GM12878 (cell line): ENCODE measurements at regions not wholly inside any gene's neighbourhood (a gene's known extent, or its start where the extent isn't known, plus 50 kb on each side); places are given as distances from the start of the nearest gene placed in this dataset.

Experiments used
- ATAC-seq: fragments of 200-7000 bp; cut with Tn5 transposase; 3 replicates; pipeline ENCODE4 v1.9.1; 2020; ENCODE audit warnings: mild to moderate bottlenecking, moderate library complexity
- BruUV-seq: library from RNA; stranded (reverse); fragments of 400-500 nt; replicated peaks from 2 replicates; lab custom pipeline; 2021; lab: Mats Ljungman, UMichigan
- CTCF ChIA-PET: fragments of 300-600 bp; sonication (Branson Sonifier 250); formaldehyde crosslinking; extraction: SDS; loops from one replicate; lab custom pipeline; 2021; ENCODE audit warnings: inconsistent platforms; lab: Yijun Ruan, JAX
- POLR2A ChIA-PET: fragments of 350-600 bp; formaldehyde crosslinking; extraction: SDS; loops from one replicate; lab custom pipeline; 2021; ENCODE audit warnings: inconsistent platforms; lab: Charles Lee
- RAD21 ChIA-PET: fragments of 300-600 bp; sonication (Branson Sonifier 250); formaldehyde crosslinking; loops from one replicate; lab custom pipeline; 2023; ENCODE audit warnings: antibody characterized with exemption; ENCODE audit not compliant: unreplicated experiment; lab: Charles Lee
- SMC1A ChIA-PET: fragments of 300-600 bp; sonication (Branson Sonifier 250); formaldehyde crosslinking; loops from one replicate; lab custom pipeline; 2023; ENCODE audit not compliant: unreplicated experiment, uncharacterized antibody; lab: Charles Lee
- DNase-seq: peaks from one replicate; pipeline ENCODE4 v3.0.0-alpha.2; 2011; ENCODE audit warnings: low read depth, low spot score
- FAIRE-seq: peaks from 3 replicates; lab custom pipeline; 2011; peaks lifted over from hg19 to GRCh38; lab: Jason Lieb, UNC
- H2AFZ ChIP-seq: 2 replicates; pipeline ENCODE4 v1.6.0; 2011; ENCODE audit warnings: low read depth, low read length, control low read depth; ENCODE audit not compliant: control insufficient read depth
- H3K27ac ChIP-seq: 2 replicates; pipeline ENCODE4 v1.5.1; 2011; ENCODE audit warnings: control low read depth; ENCODE audit not compliant: control insufficient read depth, insufficient read depth
- H3K27me3 ChIP-seq, 2 experiments: replicated peaks in 1 of 2; 2 replicates each; pipeline versions ENCODE4 v1.6.0 to v1.6.1; 2011; ENCODE audit warnings: low read length in 1 of 2; ENCODE audit not compliant: control insufficient read depth in 2 of 2, insufficient read depth in 2 of 2
- H3K36me3 ChIP-seq, 2 experiments: 2 replicates each; pipeline ENCODE4 v1.5.1; 2011; ENCODE audit warnings: low read length in 1 of 2; ENCODE audit not compliant: control insufficient read depth in 2 of 2, insufficient read depth in 2 of 2
- H3K4me1 ChIP-seq: 2 replicates; pipeline ENCODE4 v1.6.1; 2011; ENCODE audit warnings: mild to moderate bottlenecking, low read length, moderate library complexity, mixed read lengths; ENCODE audit not compliant: control insufficient read depth, insufficient read depth
- H3K4me2 ChIP-seq: 2 replicates; pipeline ENCODE4 v1.6.0; 2011; ENCODE audit warnings: control low read depth; ENCODE audit not compliant: control insufficient read depth, insufficient read depth
- H3K4me3 ChIP-seq: fragments of 200-600 bp; sonication (generic); 2 replicates; pipeline ENCODE4 v1.5.1; 2016
- H3K79me2 ChIP-seq: 2 replicates; pipeline ENCODE4 v1.6.0; 2011; ENCODE audit warnings: low read length; ENCODE audit not compliant: control insufficient read depth, insufficient read depth
- H3K9ac ChIP-seq: 2 replicates; pipeline ENCODE4 v1.8.0; 2011; ENCODE audit warnings: low read length, control low read depth, mixed read lengths; ENCODE audit not compliant: control insufficient read depth, insufficient read depth
- H3K9me3 ChIP-seq: replicated peaks from 3 replicates; pipeline ENCODE4 v1.5.1; 2011; ENCODE audit warnings: mild to moderate bottlenecking, low read length; ENCODE audit not compliant: control insufficient read depth, insufficient read depth
- H4K20me1 ChIP-seq: 2 replicates; pipeline ENCODE4 v1.6.0; 2011; ENCODE audit not compliant: control insufficient read depth, insufficient read depth
- BCL3 ChIP-seq: IDR thresholded peaks from 2 replicates; pipeline ENCODE4 v1.6.1; 2011; ENCODE audit warnings: borderline replicate concordance, low read depth, mild to moderate bottlenecking, moderate library complexity, low read length; ENCODE audit not compliant: insufficient read depth, poor library complexity, severe bottlenecking
- DPF2 ChIP-seq: fragments of 450-650 bp; IDR thresholded peaks from 2 replicates; pipeline ENCODE4 v1.6.1; 2017; ENCODE audit warnings: mild to moderate bottlenecking
- EP300 ChIP-seq, 2 experiments: fragments of 150-350 bp in 1 of 2; IDR thresholded peaks; 2 replicates each; pipeline ENCODE4 v1.6.1; 2011 to 2012; ENCODE audit warnings: low read depth in 2 of 2, low read length in 2 of 2, borderline replicate concordance in 1 of 2, improper control_type of control experiment in 1 of 2, inconsistent platforms in 1 of 2; ENCODE audit not compliant: control insufficient read depth in 1 of 2
- JUND ChIP-seq: IDR thresholded peaks from 2 replicates; pipeline ENCODE4 v1.6.1; 2012; ENCODE audit warnings: low read depth, mild to moderate bottlenecking, low read length, improper control_type of control experiment, moderate library complexity
- NFIC ChIP-seq: IDR thresholded peaks from 2 replicates; pipeline ENCODE4 v1.6.1; 2012; ENCODE audit warnings: low read depth, mild to moderate bottlenecking, inconsistent platforms, low read length, moderate library complexity
- WRNIP1 ChIP-seq: IDR thresholded peaks from 2 replicates; pipeline ENCODE4 v1.6.1; 2011; ENCODE audit warnings: low read depth, low read length, improper control_type of control experiment, borderline replicate concordance
- WGBS: methylation state at CpG from one replicate; pipeline ENCODE4 v1.1.6; 2016; ENCODE audit warnings: low lambda C conversion rate; ENCODE audit not compliant: insufficient replicate concordance, insufficient coverage; ENCODE audit errors: missing lambda C conversion rate; 5-methylcytosine and 5-hydroxymethylcytosine counted together
- in situ Hi-C: fragments of 300-500 bp; cut with MboI; formaldehyde crosslinking; loops from 9 replicates; pipeline ENCODE4 v1.14.3; 2018; ENCODE audit warnings: mixed read lengths
- intact Hi-C: fragments of 100-400 bp; cut with micrococcal nuclease; formaldehyde crosslinking; loops from one replicate; pipeline ENCODE4 v1.14.2; 2022; ENCODE audit not compliant: unreplicated experiment
- TF ChIP-seq, protein P1 (sequence below): IDR thresholded peaks from 2 replicates; pipeline ENCODE4 v1.6.1; 2011; ENCODE audit warnings: mild to moderate bottlenecking, low read depth, low read length, moderate library complexity; ENCODE audit not compliant: insufficient replicate concordance
- TF ChIP-seq, protein P2 (sequence below): fragments of 450-650 bp; formaldehyde crosslinking; IDR thresholded peaks from 2 replicates; pipeline ENCODE4 v1.5.0; 2022; ENCODE audit warnings: mild to moderate bottlenecking, missing genetic modification characterization

GRCh38 chr14:100471441-100472093 lies 115.7 kb downstream of the BEGAIN start (continued):
- TF ChIP-seq, protein P1, sequence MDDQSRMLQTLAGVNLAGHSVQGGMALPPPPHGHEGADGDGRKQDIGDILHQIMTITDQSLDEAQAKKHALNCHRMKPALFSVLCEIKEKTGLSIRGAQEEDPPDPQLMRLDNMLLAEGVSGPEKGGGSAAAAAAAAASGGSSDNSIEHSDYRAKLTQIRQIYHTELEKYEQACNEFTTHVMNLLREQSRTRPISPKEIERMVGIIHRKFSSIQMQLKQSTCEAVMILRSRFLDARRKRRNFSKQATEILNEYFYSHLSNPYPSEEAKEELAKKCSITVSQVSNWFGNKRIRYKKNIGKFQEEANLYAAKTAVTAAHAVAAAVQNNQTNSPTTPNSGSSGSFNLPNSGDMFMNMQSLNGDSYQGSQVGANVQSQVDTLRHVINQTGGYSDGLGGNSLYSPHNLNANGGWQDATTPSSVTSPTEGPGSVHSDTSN = no peak
- TF ChIP-seq, protein P2, sequence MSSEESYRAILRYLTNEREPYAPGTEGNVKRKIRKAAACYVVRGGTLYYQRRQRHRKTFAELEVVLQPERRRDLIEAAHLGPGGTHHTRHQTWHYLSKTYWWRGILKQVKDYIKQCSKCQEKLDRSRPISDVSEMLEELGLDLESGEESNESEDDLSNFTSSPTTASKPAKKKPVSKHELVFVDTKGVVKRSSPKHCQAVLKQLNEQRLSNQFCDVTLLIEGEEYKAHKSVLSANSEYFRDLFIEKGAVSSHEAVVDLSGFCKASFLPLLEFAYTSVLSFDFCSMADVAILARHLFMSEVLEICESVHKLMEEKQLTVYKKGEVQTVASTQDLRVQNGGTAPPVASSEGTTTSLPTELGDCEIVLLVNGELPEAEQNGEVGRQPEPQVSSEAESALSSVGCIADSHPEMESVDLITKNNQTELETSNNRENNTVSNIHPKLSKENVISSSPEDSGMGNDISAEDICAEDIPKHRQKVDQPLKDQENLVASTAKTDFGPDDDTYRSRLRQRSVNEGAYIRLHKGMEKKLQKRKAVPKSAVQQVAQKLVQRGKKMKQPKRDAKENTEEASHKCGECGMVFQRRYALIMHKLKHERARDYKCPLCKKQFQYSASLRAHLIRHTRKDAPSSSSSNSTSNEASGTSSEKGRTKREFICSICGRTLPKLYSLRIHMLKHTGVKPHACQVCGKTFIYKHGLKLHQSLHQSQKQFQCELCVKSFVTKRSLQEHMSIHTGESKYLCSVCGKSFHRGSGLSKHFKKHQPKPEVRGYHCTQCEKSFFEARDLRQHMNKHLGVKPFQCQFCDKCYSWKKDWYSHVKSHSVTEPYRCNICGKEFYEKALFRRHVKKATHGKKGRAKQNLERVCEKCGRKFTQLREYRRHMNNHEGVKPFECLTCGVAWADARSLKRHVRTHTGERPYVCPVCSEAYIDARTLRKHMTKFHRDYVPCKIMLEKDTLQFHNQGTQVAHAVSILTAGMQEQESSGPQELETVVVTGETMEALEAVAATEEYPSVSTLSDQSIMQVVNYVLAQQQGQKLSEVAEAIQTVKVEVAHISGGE (CRISPR knock-in tag) = no peak

DNA sequence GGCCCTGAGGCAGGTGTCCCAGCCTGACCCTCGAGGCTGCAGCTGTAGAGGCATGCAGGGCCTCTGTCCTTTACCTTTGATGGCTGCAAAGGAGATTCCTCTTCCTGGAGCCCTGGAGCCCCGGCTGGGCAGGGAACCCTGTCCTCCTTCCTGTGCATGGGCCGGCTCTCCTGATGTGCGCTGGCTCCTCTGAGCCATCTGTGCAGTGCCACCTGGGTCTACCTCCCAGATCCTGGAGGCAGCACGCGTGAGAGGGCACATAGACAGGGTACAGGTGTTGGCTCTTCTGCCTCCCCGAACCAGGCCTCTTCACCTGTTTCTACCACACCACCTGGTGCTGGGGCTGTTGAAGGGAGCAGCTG lies 115.1 kb downstream of the BEGAIN start:
- H3K9me3 ChIP-seq = no peaks in the 10 kb centered on the region
- SMC1A ChIA-PET = no interaction called here
- H3K36me3 ChIP-seq = no peaks in the 10 kb centered on the region
- POLR2A ChIA-PET = no interaction called here
- H3K4me3 ChIP-seq = no peak overlapping the region
- no peaks in the 10 kb centered on the region for H4K20me1 ChIP-seq
- no peaks in the 10 kb centered on the region for H3K27me3 ChIP-seq
- in situ Hi-C loops (no loop called here), intact Hi-C loops (no loop called here)
- FAIRE-seq (no peak), ATAC-seq (no peak), DNase-seq (no peak)
- CTCF ChIA-PET = no interaction called here
- no peaks in the 10 kb centered on the region for H3K79me2 ChIP-seq
- no peak overlapping the region for H3K27ac ChIP-seq
- no peak overlapping the region for H3K4me2 ChIP-seq
- RAD21 ChIA-PET = no interaction called here
- H3K4me1 ChIP-seq = no peaks in the 10 kb centered on the region
- WGBS = 30% methylated on average over 7 of the region's 7 CpGs
- BruUV-seq = no TSS peak
- H2AFZ ChIP-seq = no peak overlapping the region
- TF ChIP-seq NFIC (no peak), JUND (no peak), EP300 (IDR thresholded peaks at IDR 0.05; ENCODE audit: borderline replicate concordance in 1 of 2, control insufficient read depth in 1 of 2, low read depth in 2 of 2, low read length in 2 of 2) (no peak), WRNIP1 (no peak), BCL3 (no peak), DPF2 (no peak)
- H3K9ac ChIP-seq = no peak overlapping the region
